Adrenal gland (tissue), 9 donors: ENCODE measurements at regions not wholly inside any gene's neighbourhood (a gene's known extent, or its start where the extent isn't known, plus 50 kb on each side); places are given as distances from the start of the nearest gene placed in this dataset.

Experiments used
- DNase-seq, 7 donors: peaks; one replicate each; pipeline ENCODE4 v3.0.0-alpha.2; 2019 to 2020
- H3K27ac ChIP-seq, 5 donors: fragments of 200-600 bp; sonication (generic) in 4 of 5; 1 replicate in 3 of 5; 2 replicates in 2 of 5; pipeline versions ENCODE4 v1.5.1 to v1.8.0; 2016 to 2020; ENCODE audit warnings: mild to moderate bottlenecking in 1 of 5
- H3K27me3 ChIP-seq: fragments of 200-600 bp; 2 replicates; pipeline ENCODE4 v1.8.0; 2021
- H3K36me3 ChIP-seq, 2 donors: fragments of 200-600 bp; replicated peaks in 1 of 2; 1 replicate in 1 of 2; 2 replicates in 1 of 2; pipeline versions ENCODE4 v1.5.1 to v1.8.0; 2018 to 2022
- H3K4me1 ChIP-seq, 2 donors: fragments of 200-600 bp; replicated peaks in 1 of 2; 1 replicate in 1 of 2; 2 replicates in 1 of 2; pipeline versions ENCODE4 v1.5.1 to v1.8.0; 2018 to 2021
- H3K4me3 ChIP-seq, 4 donors: fragments of 200-600 bp; sonication (generic) in 3 of 4; one replicate each; pipeline ENCODE4 v1.5.1; 2016 to 2018
- H3K9me3 ChIP-seq, 3 donors: fragments of 200-600 bp; sonication (generic) in 1 of 3; replicated peaks in 1 of 3; 1 replicate in 2 of 3; 2 replicates in 1 of 3; pipeline versions ENCODE4 v1.5.1 to v1.8.0; 2016 to 2021
- CTCF ChIP-seq, 6 experiments: fragments of 450-650 bp in 4 of 6; fragments of 200-600 bp in 2 of 6; sonication (generic) in 1 of 6; IDR thresholded peaks; 1 replicate in 5 of 6; 2 replicates in 1 of 6; pipeline versions ENCODE4 v1.5.1 to v1.8.0; 2016 to 2021; ENCODE audit warnings: antibody characterized with exemption in 6 of 6, mild to moderate bottlenecking in 2 of 6, moderate library complexity in 1 of 6
- POLR2A ChIP-seq, 2 donors: fragments of 450-650 bp; IDR thresholded peaks; one replicate each; pipeline ENCODE4 v1.6.1; 2017; ENCODE audit warnings: antibody characterized with exemption in 2 of 2, mild to moderate bottlenecking in 2 of 2, moderate library complexity in 1 of 2
- WGBS, 4 donors: extraction: QIAGEN DNeasy Blood & Tissue Kit in 2 of 4; methylation state at CpG; one replicate each; pipeline versions ENCODE4 v1.1.5 to v1.1.7; 2013 to 2017; 5-methylcytosine and 5-hydroxymethylcytosine counted together
- intact Hi-C, 2 donors: fragments of 100-400 bp; cut with DNase I; formaldehyde crosslinking; loops; one replicate each; pipeline versions ENCODE4 v1.14.1 to v1.15.0; 2022 to 2023
- donor health status: healthy with polysubstance abuse.
- donor health status: Bipolar disorder and iron deficiency.
- donor health status: DM: yes; HTN: yes; CAD: no.
- donor health status: DM: no; HTN: no; CAD: no.
- donor health status: DM: no; HTN: no; CAD: no.

- 88 to 93% (median 90%) methylated on average over 3 of the region's 3 CpGs for WGBS, 4 donors
- no peaks in the 10 kb centered on the region for H3K27me3 ChIP-seq
- H3K36me3 ChIP-seq = no peaks in the 10 kb centered on the region
- H3K9me3 ChIP-seq = no peaks in the 10 kb centered on the region
- no peak overlapping the region for H3K27ac ChIP-seq
- no peaks in the 10 kb centered on the region for H3K4me1 ChIP-seq
- intact Hi-C loops = no loop called here
- no peak for DNase-seq
- no peak overlapping the region for H3K4me3 ChIP-seq
- no peak for TF ChIP-seq POLR2A (IDR thresholded peaks at IDR 0.05)
- no peak for TF ChIP-seq CTCF (IDR thresholded peaks at IDR 0.05)
Measured at GRCh38 chr3:18066899-18067582, 324.6 kb upstream of the TBC1D5 start.

- intact Hi-C loops = no loop called here
- Histone ChIP-seq H3K36me3 (no peaks in the 10 kb centered on the region), H3K27me3 (no peaks in the 10 kb centered on the region), H3K27ac (no peak overlapping the region), H3K4me3 (no peak overlapping the region), H3K4me1 (no peaks in the 10 kb centered on the region), H3K9me3 (no peaks in the 10 kb centered on the region)
- 86 to 94% (median 87%) methylated on average over 1 of the region's 1 CpG for WGBS, 4 donors
- TF ChIP-seq CTCF (IDR thresholded peaks at IDR 0.05) = no peak
- no peak for TF ChIP-seq POLR2A (IDR thresholded peaks at IDR 0.05)
- DNase-seq = no peak
Measured at GRCh38 chr3:18064586-18064985, 322.2 kb upstream of the TBC1D5 start.

GRCh38 chr3:18062657-18063025 is 320.2 kb upstream of the TBC1D5 start:
- H3K4me3 ChIP-seq = no peak overlapping the region
- peak overlapping the region in 1 of 5 donors; percentile 61 for H3K27ac ChIP-seq
- no peaks in the 10 kb centered on the region for H3K27me3 ChIP-seq
- DNase-seq = no peak
- no peaks in the 10 kb centered on the region for H3K4me1 ChIP-seq
- H3K36me3 ChIP-seq = no peaks in the 10 kb centered on the region
- no peaks in the 10 kb centered on the region for H3K9me3 ChIP-seq
- intact Hi-C loops = no loop called here
- TF ChIP-seq POLR2A (IDR thresholded peaks at IDR 0.05) (no peak), CTCF (IDR thresholded peaks at IDR 0.05) (no peak)
- WGBS, 4 donors = 46 to 60% (median 50%) methylated on average over 3 of the region's 3 CpGs

- WGBS, 4 donors = 64 to 88% (median 82%) methylated on average over 1 of the region's 1 CpG
- no peaks in the 10 kb centered on the region for H3K36me3 ChIP-seq
- TF ChIP-seq CTCF (IDR thresholded peaks at IDR 0.05) (no peak), POLR2A (IDR thresholded peaks at IDR 0.05) (no peak)
- no peaks in the 10 kb centered on the region for H3K27me3 ChIP-seq
- H3K27ac ChIP-seq = peak overlapping the region in 1 of 5 donors; percentile 61
- intact Hi-C loops = no loop called here
- no peaks in the 10 kb centered on the region for H3K9me3 ChIP-seq
- peak in 6 of 7 donors; percentile 5 to 37 (median 20) for DNase-seq
- no peak overlapping the region for H3K4me3 ChIP-seq
- H3K4me1 ChIP-seq = no peaks in the 10 kb centered on the region
Measured at GRCh38 chr3:18061737-18062656, 319.6 kb upstream of the TBC1D5 start.
